ENCODE measurements at regions not wholly inside any gene's neighbourhood (a gene's known extent, or its start where the extent isn't known, plus 50 kb on each side); places are given as distances from the start of the nearest gene placed in this dataset.

DNA sequence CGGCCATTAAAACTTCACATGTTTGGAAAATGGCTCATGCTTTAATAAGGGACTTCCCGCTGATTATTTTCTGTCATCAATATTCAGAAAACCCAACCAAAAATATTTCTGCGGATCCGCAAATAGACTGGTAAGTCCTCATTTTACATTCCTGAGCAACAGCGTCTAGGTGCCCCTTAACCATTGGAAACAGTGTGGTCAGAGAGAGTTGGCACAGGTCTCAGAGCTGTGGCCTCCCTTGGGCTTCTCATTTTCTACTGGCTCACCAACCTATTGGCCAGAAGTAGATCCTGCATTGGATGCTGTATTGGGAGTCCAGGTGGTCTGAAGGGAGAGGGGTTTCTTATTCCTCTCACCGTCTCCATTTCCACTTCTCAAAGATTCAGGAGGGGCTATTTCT lies 348.1 kb upstream of the DCBLD2 start:
- H4K20me1 ChIP-seq (ENCODE audit: insufficient read depth, poor library complexity, severe bottlenecking) = no peaks in the 10 kb centered on the region
- peaks cover 3% of the 10 kb centered on the region for H3K36me3 ChIP-seq (replicated peaks; ENCODE audit: insufficient read depth, low read depth)
- no peaks in the 10 kb centered on the region for H3K9me3 ChIP-seq (ENCODE audit: low read depth)
- DNase-seq (ENCODE audit: low spot score) = no peak
- H3K4me3 ChIP-seq = no peak overlapping the region
- H3K4me1 ChIP-seq (ENCODE audit: insufficient read depth) = no peaks in the 10 kb centered on the region
- TF ChIP-seq, protein P1, sequence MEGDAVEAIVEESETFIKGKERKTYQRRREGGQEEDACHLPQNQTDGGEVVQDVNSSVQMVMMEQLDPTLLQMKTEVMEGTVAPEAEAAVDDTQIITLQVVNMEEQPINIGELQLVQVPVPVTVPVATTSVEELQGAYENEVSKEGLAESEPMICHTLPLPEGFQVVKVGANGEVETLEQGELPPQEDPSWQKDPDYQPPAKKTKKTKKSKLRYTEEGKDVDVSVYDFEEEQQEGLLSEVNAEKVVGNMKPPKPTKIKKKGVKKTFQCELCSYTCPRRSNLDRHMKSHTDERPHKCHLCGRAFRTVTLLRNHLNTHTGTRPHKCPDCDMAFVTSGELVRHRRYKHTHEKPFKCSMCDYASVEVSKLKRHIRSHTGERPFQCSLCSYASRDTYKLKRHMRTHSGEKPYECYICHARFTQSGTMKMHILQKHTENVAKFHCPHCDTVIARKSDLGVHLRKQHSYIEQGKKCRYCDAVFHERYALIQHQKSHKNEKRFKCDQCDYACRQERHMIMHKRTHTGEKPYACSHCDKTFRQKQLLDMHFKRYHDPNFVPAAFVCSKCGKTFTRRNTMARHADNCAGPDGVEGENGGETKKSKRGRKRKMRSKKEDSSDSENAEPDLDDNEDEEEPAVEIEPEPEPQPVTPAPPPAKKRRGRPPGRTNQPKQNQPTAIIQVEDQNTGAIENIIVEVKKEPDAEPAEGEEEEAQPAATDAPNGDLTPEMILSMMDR (IDR thresholded peaks at IDR 0.05; ENCODE audit: poor library complexity) = no peak
- no peak for TF ChIP-seq EZH2 (IDR thresholded peaks at IDR 0.05; ENCODE audit: borderline replicate concordance)
- TF ChIP-seq EZH2phosphoT487 (IDR thresholded peaks at IDR 0.05; ENCODE audit: low read depth, severe bottlenecking, unreplicated experiment) = no peak
- H2AFZ ChIP-seq = no peak overlapping the region
- 96% methylated on average over 6 of the region's 6 CpGs for WGBS (ENCODE audit: low lambda C conversion rate, missing lambda C conversion rate)
- no peaks in the 10 kb centered on the region for H3K79me2 ChIP-seq
- no peak overlapping the region for H3K4me2 ChIP-seq
- H3K27ac ChIP-seq = no peak overlapping the region
- H3K27me3 ChIP-seq = no peaks in the 10 kb centered on the region
- no peaks in the 10 kb centered on the region for H3K9me2 ChIP-seq (replicated peaks; ENCODE audit: insufficient read depth)

DNA sequence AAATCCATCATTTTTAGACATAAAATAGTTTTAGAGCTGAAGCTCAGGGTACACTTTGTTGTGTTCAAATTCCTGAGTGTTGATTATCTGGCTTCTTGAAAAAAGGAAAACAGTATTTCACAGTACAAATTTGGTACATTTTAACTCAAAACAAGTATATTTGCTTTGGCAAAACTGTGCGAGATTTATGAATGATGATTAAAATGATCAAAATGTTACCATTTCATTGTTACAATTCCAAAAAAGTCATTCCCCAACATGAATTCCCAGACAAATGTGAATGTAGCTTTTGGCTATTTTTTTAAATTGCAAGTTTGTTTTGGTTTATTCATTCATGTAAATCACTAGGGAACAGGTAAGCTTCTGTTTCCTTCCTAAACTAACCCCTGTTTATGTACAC lies 347.4 kb upstream of the DCBLD2 start:
- H3K79me2 ChIP-seq = no peaks in the 10 kb centered on the region
- H3K9me3 ChIP-seq (ENCODE audit: low read depth) = no peaks in the 10 kb centered on the region
- peaks cover 3% of the 10 kb centered on the region for H3K36me3 ChIP-seq (replicated peaks; ENCODE audit: insufficient read depth, low read depth)
- TF ChIP-seq EZH2 (IDR thresholded peaks at IDR 0.05; ENCODE audit: borderline replicate concordance) = no peak
- TF ChIP-seq, protein P1 (IDR thresholded peaks at IDR 0.05; ENCODE audit: poor library complexity) = no peak
- no peak for TF ChIP-seq EZH2phosphoT487 (IDR thresholded peaks at IDR 0.05; ENCODE audit: low read depth, severe bottlenecking, unreplicated experiment)
- H2AFZ ChIP-seq = no peak overlapping the region
- H3K4me2 ChIP-seq = no peak overlapping the region
- H3K4me1 ChIP-seq (ENCODE audit: insufficient read depth) = no peaks in the 10 kb centered on the region
- no peaks in the 10 kb centered on the region for H4K20me1 ChIP-seq (ENCODE audit: insufficient read depth, poor library complexity, severe bottlenecking)
- no peak overlapping the region for H3K4me3 ChIP-seq
- no peaks in the 10 kb centered on the region for H3K9me2 ChIP-seq (replicated peaks; ENCODE audit: insufficient read depth)
- 90% methylated on average over 1 of the region's 1 CpG for WGBS (ENCODE audit: low lambda C conversion rate, missing lambda C conversion rate)
- H3K27ac ChIP-seq = no peak overlapping the region
- no peaks in the 10 kb centered on the region for H3K27me3 ChIP-seq
- DNase-seq (ENCODE audit: low spot score) = no peak

DNA sequence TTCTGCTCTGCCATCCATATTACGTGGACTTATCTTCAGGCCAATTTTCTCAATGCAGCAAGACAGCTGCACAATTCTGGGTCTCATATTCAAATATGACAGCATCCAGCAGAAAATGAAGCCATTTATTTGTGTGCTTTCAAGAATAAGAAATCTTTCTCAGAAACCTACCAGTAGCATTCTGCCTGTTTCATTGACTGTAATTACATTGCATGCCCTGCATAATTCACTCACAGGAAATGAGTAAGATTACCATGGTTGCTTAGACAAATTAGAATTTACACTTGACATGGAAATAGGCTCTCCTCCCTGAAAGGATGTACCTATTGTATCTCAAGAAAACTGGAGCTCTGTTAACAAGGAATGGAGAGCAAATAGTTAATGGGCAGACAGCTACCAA lies 346.6 kb upstream of the DCBLD2 start:
- peaks cover 3% of the 10 kb centered on the region for H3K36me3 ChIP-seq (replicated peaks; ENCODE audit: insufficient read depth, low read depth)
- WGBS (ENCODE audit: low lambda C conversion rate, missing lambda C conversion rate) = 75% methylated on average over 1 of the region's 1 CpG
- H3K79me2 ChIP-seq = no peaks in the 10 kb centered on the region
- no peak overlapping the region for H2AFZ ChIP-seq
- no peaks in the 10 kb centered on the region for H3K4me1 ChIP-seq (ENCODE audit: insufficient read depth)
- H3K9me2 ChIP-seq (replicated peaks; ENCODE audit: insufficient read depth) = no peaks in the 10 kb centered on the region
- H3K4me3 ChIP-seq = no peak overlapping the region
- TF ChIP-seq, protein P1 (IDR thresholded peaks at IDR 0.05; ENCODE audit: poor library complexity) = no peak
- TF ChIP-seq EZH2 (IDR thresholded peaks at IDR 0.05; ENCODE audit: borderline replicate concordance) (no peak), EZH2phosphoT487 (IDR thresholded peaks at IDR 0.05; ENCODE audit: low read depth, severe bottlenecking, unreplicated experiment) (no peak)
- no peaks in the 10 kb centered on the region for H3K9me3 ChIP-seq (ENCODE audit: low read depth)
- no peak overlapping the region for H3K4me2 ChIP-seq
- no peaks in the 10 kb centered on the region for H4K20me1 ChIP-seq (ENCODE audit: insufficient read depth, poor library complexity, severe bottlenecking)
- no peak for DNase-seq (ENCODE audit: low spot score)
- no peaks in the 10 kb centered on the region for H3K27me3 ChIP-seq
- no peak overlapping the region for H3K27ac ChIP-seq
